Stimulated activated CD4-positive, alpha-beta T cell treated with anti-CD3 and anti-CD28 coated beads, Interleukin-15, amount 100 ng/mL, for 24 hours (primary cell): ENCODE measurements at regions not wholly inside any gene's neighbourhood (a gene's known extent, or its start where the extent isn't known, plus 50 kb on each side); places are given as distances from the start of the nearest gene placed in this dataset.
A peak's percentile ranks its signal among the peaks of the same experiment; 100 is the strongest.
"Not testable (repeated sequence)": the region's sequence is repeated elsewhere in the genome, so short reads cannot be mapped to it uniquely, and the experiment has no call there.

Experiments
- DNase-seq: peaks from one replicate; pipeline ENCODE4 v3.0.0-alpha.2; 2020

DNA sequence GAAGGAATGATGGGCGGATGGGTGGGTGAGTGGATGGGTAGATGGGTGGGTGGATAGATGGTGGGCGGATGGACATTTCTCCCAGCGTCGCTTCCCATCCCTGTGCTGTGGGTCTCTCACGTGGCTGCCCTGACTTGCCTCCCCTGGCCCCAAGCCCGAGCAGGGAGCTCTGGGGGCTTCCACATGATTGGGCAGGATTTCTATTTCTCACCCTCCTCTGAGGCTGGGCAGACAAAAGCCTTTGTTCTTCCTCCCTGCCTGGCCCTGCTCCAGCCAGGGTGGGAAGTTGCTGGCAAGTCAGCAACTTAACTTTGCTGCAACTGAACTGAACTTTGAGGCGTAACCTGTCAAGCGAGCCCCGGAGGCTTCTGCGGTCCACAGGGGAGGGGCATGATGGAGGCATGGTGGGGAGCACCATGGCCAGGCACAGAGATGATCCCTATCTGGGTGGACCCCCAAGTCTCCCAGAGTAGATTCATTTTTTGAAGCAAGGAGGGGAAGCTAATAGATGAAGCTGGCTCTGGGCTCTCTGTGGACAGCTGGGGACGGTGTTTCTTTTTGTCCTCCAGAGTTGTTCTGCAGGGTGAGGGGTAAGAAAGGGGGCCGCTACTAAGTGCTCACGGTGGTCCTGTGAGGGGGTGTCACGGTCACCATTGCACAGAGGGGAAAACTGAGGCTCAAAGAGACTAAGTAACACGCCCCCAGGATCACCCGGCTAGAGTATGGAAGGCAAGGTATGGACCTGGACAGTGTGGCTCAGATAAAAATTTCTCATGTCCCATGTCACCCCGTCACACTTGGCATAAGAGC, 140.1 kb downstream of the CEBPB start:
- DNase-seq: no peak

DNA sequence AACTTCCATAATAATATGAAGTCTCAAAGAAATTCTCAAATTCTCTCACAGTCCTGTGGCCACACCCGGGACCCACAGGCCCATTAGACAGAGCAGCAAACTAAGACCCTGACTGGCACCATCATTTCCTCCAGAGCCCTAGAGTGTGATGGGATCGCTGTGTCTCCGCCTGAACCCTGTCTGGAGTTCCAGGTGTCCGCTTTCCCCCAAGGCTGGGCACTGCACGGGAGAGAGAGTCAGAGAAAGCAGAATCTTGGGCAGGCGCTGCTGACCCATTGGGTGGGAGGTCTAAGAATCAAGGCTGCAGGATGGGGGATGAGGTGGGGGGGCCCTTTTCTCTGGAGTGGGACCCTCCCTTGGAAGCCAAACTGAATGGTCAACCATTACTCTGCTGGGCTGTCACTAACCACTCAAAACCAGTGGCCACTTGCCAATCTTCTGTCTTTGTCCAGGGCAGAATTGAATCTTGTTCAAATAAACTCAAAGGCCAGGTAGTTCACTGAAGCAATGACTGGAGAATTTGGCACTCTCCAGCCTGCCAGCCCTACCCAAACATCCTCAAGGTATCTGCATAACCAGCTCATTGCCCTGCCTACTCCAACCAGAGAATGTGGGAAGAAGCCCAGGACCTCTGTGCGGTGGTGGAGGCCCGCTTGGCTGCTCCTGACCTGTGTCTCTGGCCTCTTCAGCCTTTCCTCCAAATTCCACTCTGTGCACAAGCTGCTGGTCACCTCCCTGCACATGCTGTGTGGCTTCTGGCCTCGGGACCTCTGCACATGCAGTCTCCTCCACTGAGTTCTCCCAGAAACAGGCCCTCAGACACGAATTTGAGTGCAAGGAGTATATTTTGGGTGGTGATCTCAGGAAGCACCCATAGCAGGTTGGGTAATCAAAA, 141.1 kb downstream of the CEBPB start:
- DNase-seq: no peak

DNA sequence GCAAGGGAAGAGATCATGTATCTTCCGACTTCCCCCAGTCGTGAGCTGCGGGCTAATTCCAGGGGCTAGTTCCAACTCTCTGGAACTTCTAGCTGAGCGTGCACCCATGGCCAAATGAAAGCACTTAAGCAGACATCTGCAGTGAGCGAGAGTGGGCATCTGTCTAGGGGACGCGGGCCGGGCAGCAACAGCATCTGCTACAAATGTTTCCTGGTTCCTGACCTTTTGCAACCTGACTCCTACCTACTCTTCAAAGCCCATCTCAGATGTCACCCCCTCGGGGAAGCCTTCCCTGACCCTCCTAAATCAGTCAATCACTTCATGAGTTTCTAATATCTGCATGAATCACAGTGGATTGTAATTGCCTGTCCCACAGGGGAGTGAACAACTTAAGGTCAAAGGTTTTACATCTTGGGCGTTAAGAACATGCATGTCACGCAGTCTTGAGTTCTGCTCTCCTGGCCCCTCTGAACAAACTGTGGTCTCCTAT, 141.9 kb downstream of the CEBPB start:
- DNase-seq: no peak

DNA sequence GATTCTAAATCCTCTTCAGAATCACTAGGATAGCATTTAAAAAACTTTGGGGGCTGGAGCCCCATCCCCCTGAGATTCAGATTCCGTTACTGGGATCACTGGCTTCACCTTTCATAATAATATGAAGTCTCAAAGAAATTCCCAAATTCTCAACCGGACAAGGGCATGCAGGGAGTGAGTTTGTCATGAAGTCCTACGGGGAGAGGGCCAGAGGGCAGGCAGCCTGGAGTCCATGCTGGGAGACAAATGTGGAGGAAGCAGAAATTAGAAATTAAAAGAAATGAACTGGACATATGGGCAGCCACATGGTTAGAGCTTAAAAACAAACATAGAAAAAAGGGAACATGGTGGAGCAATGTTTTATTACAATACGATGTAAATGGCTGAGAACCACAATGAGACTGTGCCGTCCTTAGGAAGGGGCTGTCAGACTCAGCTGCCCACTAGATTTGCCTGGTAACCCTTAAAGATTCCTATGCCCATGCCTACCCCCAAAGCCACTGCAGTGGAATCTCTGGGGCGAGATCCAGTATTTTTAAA, 142.6 kb downstream of the CEBPB start:
- no peak for DNase-seq

DNA sequence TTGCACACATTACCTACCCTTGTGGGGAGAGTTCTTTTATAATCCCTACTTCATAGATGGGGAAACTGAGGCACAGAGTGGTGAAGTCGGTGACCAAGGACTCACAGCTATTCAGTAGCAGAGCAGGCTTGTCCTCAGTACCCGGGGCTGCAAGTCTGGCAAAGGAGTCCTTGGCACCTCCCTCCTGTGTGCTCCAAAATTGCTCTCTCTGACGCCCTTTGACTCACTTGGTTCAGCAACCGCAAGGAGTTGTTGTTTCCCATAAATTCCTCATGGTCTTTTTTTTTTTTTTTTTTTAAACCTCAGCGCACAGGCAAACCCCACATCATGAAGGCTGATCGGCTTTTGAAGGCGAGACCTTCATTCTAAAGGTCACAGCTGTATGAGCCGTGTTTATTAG, 143.2 kb downstream of the CEBPB start:
- DNase-seq: no peak

DNA sequence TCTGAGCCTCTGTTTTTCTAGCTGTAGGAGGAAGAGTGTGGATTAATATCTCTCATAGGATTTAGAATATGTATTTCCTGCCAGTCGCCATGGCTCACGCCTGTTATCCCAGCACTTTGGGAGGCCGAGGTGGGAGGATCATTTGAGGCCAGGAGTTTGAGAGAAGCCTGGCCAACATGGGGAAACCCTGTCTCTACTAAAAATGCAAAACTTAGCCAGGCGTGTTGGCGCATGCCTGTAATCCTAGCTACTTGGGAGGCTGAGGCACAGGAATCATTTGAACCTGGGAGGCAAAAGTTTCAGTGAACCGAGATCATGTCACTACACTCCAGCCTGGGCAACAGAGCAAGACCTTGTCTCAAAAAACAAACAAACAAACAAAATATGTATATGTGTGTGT, 143.9 kb downstream of the CEBPB start:
- not testable (repeated sequence) for DNase-seq

DNA sequence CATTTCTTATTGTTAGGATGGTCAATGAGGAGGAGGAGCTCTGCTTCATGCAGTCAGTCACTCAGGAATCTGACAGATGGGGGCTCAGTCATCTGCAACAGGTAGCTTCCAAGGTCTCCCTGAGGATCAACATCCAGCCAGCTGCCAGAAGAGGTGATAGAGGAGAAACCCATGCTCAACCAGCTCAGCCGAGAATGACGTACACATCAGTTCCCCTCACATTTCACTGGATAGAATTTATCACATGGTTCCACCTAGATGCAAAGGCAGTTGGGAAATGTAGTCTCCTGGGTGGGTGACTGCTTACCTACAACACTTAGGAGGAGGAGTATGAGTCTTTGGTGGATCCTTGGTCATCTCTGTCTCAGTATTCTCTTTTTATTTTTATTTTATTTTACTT, 144.5 kb downstream of the CEBPB start:
- DNase-seq: peak; percentile 31

DNA sequence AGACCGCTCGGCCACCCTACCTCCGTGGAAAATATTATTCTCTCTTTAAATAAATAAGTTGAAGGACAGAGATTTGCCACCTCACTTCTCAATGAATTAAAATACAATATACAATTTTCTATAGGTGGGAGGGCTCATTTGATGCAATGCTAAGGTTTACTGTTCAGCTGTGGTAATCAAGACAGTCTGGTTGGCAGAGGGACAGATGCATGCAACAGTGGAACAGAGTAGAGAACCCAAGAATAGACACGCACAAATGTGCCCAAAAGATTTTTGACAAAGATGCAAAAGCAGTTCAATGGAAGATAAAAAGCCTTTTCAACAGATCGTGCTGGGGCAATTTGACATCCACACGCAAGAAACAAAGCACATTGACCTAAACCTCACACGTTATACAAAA, 145.2 kb downstream of the CEBPB start:
- no peak for DNase-seq

DNA sequence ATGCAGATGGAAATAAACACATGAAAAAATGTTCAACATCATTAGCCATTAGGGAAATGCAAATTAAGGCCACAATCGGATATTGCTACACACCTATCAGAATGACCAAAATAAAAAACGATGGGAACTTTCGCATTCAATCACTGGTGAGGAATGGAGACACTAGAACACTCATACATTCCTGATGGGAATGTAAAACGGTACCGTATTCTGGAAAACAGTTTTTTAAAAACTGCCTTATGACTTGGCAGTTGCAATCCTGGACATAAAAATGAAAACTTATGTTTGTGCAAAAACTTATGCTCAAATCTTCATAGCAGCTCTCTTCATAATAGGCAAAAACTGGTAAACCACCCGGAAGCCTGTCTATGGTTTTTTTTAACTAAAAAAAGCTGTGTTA, 146.0 kb downstream of the CEBPB start:
- DNase-seq: no peak

DNA sequence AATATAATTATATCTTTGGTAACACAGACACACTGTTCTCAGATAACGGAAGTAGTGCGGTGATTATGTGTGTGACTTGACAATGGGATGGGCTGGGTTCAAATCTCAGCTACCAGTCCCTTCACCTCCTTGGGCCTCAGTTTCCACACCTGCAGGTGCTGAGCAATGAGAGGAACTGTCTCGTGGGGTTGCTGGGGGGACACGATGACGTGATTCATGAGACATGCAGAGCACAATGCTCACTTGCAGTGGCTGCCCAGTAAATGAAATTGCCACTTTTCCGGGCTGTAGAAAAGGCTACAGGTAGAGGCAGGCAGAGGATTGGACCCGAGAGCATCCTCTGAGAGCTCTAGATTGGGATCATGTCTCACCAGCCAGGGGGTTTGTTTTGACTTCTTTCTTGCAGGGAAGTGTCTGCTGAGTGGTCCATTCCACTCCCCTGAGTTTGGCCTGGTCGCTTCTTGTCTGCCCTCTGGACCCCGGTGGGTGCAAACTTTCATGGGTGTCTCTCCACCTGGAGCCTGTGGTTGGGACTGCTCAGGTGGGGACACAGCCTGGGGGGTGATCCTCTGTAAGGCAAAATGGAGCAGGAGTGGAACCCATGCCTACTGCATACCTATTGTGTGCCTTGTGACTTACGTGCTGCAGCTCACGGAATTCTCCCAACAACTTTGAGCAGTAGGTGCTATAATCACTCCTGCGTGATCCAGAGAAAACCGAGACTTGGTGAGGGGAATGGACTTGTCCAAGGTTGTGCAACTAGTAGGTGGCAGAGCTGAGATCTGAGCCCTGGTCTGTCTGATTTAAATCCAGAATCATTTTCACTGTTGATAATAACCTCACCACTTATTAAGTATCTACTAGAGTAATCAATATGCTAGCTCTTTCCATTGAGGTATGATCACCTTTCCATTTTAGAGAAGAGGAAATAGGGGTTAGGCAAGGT, 147.2 kb downstream of the CEBPB start:
- no peak for DNase-seq

DNA sequence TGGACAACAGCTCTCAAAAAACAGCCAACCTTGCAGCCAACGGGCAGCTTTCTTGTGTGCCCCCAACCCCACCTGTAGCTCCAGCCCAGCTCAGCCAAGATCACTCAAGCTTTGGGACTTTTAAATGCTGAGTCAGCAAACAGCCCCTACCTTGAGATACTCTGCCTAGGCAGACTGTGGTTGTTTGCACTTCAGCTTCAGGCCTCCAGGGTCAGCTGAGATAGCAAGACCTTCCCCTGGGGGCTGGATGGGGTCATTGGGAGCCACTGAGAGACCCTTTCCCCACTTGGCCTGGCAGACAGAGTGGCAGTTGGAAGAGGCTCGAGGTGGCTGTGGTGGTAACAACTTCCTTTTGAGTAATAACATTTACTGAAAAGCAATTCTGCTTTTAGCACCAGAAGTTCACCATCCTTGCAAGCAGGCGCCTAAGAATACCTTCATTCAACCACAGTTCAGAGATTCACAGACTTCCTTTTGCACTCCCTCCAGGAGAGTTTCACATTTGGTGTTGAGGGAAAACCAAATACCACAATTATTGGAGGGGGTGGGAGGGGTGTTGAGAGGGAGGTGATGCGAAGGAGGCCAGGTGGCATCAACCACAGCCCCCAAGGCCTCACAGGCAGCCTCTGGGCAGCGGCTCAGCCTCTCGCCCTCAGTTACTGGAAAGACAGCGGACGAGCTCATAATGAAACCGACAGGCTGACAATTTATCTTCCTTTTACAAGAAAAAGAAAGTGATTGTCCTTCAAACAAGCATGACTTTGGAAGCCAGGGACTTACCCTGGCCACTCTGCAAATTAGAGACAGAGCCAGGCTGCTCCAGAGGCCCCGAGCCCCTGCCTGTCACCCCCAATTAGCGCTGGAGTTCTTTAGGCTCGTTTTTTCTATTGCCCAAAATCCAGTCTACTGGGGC, 148.1 kb downstream of the CEBPB start:
- DNase-seq: peak; percentile 88

DNA sequence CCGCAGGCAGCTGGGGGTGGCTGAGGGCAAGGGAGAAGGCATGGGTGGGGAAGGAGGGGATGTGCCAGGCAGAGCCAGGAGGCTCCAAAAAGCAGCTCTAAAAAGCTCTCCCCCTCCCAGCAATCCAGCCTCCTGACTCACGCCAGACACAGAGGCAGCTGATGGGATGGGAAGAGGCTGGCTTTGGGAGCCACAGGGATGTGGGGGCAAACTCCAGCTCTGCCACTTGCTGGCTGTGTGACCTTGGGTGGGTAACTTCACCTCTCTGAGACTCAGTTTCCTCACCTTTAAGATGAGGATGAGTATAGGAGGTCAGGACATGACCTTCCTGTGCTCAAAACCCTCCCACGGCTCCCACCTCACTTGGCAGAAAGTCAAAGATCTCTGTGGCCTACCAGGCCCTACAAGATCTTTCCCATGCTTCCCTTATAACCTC, 148.9 kb downstream of the CEBPB start:
- DNase-seq: peak; percentile 58

DNA sequence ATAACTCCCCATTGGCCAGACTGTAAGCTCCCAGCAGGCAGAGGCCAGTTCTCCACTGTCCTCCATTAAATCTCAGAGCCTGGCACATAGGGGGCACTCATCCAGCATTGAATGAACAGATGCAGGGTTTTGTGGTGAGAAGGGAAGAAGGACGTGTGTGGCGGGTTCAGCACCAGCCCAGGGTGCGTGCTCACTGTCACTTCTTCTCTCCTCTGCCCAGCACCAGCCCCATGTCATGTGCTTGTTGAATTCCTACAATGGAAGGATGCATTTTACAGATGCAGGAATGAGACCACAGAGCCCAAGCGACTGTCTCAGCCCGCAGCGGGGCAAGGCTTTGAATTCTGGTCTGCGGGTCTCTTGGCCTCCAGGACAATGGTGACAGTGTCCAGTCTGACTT, 149.9 kb downstream of the CEBPB start:
- no peak for DNase-seq

DNA sequence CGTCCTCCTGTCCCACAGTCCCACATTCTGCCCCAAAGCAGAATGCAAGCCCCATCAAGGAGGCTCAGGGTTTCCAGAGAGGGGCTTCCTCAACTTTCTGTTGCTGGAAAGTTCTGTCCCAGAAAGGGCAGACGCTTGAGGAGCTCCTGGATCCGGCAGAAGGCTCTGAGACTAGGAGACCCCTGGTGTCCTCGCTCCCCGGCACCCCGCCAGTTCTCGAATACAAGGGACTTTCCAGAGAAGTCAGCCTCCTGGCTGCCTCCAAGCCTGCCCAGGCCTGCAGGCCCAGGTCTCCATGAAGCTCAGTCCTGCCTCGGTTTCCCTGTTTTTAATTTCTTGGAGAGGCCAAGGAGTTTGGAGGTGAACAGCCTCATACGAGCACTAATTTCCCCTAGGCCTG, 150.4 kb downstream of the CEBPB start:
- DNase-seq: no peak

DNA sequence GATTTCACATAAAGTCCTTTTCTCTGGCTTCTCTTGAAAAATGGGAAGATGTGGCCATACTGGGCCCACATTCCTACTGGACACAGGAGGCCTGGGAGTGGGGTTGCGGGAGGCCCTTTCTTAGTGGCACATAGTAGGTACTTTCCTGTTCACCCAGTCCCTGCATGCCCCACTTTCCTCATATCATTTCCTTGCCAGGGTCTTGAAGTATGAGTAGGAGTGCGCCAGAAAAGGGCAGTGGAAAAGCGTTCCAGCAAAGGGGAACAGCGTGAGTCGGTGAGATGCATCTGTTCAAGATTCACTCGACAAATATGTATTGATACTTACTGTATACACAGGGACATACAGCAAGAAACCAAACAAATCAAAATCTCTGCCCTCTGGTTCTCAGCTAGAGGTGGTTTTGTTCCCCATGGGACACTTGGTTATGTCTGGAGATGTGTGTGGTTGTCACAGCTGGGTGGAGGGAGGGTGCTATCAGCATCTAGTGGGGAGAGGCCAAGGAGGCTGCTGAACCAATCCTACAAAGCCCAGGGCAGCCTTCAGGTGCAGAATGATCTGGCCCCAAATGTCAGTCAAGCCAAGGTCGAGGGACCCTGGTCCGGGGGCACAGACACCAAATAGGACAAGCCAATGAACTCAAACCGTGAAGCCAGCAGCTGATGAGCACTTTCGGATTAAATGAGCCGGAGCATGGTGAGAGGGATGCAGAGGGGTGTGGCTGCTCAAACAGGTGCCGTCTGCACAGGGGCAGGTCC, 151.4 kb downstream of the CEBPB start:
- no peak for DNase-seq

DNA sequence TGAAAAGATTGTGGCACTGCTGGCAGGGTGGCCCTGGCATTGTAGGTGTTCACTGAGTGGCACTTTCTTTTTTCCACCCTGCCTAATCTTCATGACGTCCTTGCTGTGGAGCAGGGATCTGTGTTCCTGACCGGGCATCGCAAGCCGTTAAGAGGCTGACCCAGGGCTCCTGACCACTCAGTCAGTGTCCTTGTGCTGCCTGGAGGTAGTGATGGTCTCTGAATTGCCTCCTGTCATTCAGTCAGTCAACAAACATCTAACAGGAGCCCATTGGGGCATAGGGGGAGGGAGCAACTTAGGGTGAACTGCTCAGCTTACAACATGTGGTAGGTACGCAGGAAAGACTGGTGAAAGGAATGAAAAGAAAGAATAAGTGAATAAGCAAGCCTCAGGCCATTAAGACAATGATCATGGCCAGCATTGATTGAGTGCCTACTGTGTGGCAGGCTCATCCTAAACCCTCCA, 152.0 kb downstream of the CEBPB start:
- no peak for DNase-seq

DNA sequence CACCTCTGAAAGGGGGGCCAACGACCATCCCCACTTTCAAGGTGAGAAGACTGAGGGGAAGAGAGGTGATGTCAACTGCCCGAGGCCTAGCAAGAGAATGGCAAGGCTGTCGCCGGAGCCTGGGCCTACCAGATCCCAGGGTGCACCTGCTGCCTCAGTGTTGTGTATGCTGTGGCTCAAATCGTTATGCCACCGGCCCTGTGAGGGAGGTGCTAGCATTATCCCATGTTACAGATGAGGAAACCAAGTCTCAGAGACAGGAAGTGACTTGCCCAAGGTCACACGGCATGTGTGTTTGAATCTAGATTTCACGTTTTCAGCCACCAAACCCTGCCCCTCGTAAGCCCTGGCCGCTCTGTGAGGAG, 152.5 kb downstream of the CEBPB start:
- no peak for DNase-seq

DNA sequence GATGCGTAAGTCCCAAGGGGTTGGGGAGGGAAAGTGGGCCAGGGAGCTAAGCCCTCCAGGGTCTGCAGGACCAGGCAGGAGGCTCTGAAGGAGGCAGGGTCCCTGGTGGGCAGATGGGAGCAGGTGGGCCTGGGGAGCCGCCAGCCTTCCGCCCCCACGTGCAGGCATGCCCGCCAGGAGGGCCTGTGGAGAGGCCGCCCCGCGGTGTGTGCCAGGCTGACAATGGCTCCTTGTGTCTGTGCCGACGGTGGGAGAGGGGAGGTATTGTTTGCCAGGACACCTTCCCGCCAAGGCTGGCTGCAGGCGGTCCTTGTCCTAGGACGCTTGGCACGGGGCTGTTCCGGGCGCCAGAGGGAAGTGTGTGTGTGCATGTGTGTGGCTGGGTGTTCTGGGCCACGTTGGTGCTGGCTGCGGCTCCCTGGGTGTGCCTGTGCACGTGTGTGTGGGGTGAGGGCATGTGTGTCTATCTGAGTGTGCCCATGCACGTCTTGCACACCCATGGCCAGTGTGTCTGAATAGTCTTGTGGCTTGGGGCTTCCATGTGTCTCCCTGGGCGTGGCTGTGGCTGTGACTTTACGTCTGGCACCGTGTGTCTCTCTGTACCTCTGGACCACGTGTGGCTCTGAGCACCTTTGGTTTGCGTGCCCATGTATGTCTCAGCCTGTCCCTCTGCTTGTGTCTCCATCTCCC, 153.0 kb downstream of the CEBPB start:
- no peak for DNase-seq

DNA sequence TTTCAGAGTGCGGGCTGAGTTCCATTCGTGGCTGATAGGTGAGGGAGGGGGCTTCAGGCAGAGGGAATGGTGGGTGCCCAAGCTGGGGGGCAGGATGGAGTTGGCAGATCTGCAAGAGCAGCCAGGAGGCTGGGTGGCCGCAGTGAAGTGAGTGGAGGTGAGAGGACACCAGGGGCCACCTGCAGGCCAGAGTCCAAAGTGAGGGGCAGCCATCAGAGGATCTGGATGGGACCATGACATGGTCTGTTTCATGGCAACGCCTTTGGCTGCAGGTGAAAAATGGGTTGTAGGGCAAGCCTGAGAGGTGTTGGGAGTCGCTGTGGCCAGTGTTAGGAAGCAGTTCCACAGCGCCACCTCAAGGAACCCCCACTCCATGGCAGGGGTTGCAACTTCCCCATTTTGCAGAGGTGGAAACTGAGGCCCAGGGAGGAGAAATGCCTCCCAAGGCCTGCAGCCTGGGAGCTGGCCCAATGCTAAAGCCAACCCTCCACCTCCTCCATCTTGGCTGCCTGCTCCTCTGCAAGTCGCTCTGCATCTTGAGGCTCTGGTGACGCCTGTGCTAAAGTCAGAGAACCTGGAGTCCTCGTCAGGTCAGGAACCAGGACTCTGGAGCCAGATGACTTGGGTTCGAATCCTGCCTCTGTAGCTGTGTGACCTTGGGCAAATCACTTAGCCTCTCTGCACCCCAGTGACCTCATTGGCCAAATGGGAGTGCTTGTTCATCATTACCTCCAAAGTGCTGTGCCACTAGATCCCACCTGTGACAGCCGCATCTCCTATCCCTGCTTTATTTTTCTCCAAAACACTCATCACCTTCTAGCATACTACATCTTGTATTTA, 153.8 kb downstream of the CEBPB start:
- no peak for DNase-seq
